Activated CD4-positive, CD25-positive, alpha-beta regulatory T cell (primary cell): ENCODE measurements at regions not wholly inside any gene's neighbourhood (a gene's known extent, or its start where the extent isn't known, plus 50 kb on each side); places are given as distances from the start of the nearest gene placed in this dataset.

Source experiments
- DNase-seq, 4 experiments: peaks; one replicate each; lab custom pipeline; 2025; lab: John Stamatoyannopoulos, UW

- DNase-seq: no peak
Observed at GRCh38 chr1:5812295-5812694, 179.9 kb downstream of the NPHP4 start.

- no peak for DNase-seq
Observed at GRCh38 chr1:5811419-5811818, 180.8 kb downstream of the NPHP4 start.

- DNase-seq: no peak
Observed at GRCh38 chr1:5810553-5811270, 181.5 kb downstream of the NPHP4 start.

GRCh38 chr1:5810131-5810530 is 182.1 kb downstream of the NPHP4 start:
- DNase-seq: no peak

GRCh38 chr1:5809207-5809788 is 182.9 kb downstream of the NPHP4 start:
- no peak for DNase-seq

GRCh38 chr1:5803851-5804250 is 188.4 kb downstream of the NPHP4 start:
- no peak for DNase-seq

- DNase-seq: no peak
Observed at GRCh38 chr1:5802606-5803005, 189.6 kb downstream of the NPHP4 start.

- DNase-seq: no peak
Observed at GRCh38 chr1:5798904-5799303, 193.3 kb downstream of the NPHP4 start.

- no peak for DNase-seq
Observed at GRCh38 chr1:5798151-5798730, 194.0 kb downstream of the NPHP4 start.

GRCh38 chr1:5796028-5796427 is 196.2 kb downstream of the NPHP4 start:
- DNase-seq: no peak

- no peak for DNase-seq
Observed at GRCh38 chr1:5794279-5794678, 197.9 kb downstream of the NPHP4 start.

GRCh38 chr1:5793516-5793915 is 198.7 kb downstream of the NPHP4 start:
- DNase-seq: no peak

GRCh38 chr1:5781079-5781478 is 211.1 kb downstream of the NPHP4 start:
- DNase-seq: no peak

- no peak for DNase-seq
Observed at GRCh38 chr1:5780324-5780716, 211.9 kb downstream of the NPHP4 start.

GRCh38 chr1:5779608-5780323 is 212.5 kb downstream of the NPHP4 start:
- no peak for DNase-seq

- no peak for DNase-seq
Observed at GRCh38 chr1:5776035-5776550, 216.1 kb downstream of the NPHP4 start.

- DNase-seq: no peak
Observed at GRCh38 chr1:5774019-5774418, 218.2 kb downstream of the NPHP4 start.

GRCh38 chr1:5771788-5772187 is 220.4 kb downstream of the NPHP4 start:
- DNase-seq: no peak

GRCh38 chr1:5770981-5771765 is 221.1 kb downstream of the NPHP4 start:
- no peak for DNase-seq

- no peak for DNase-seq
Observed at GRCh38 chr1:5769760-5770159, 222.5 kb downstream of the NPHP4 start.

- DNase-seq: no peak
Observed at GRCh38 chr1:5769146-5769545, 223.1 kb downstream of the NPHP4 start.

GRCh38 chr1:5768014-5768413 is 224.2 kb downstream of the NPHP4 start:
- DNase-seq: no peak
